Astrocyte of the cerebellum (primary cell): ENCODE measurements at regions not wholly inside any gene's neighbourhood (a gene's known extent, or its start where the extent isn't known, plus 50 kb on each side); places are given as distances from the start of the nearest gene placed in this dataset.
"Not testable (repeated sequence)": the region's sequence is repeated elsewhere in the genome, so short reads cannot be mapped to it uniquely, and the experiment has no call there.

ENCODE experiments used
- DNase-seq: peaks from one replicate; pipeline ENCODE4 v3.0.0-alpha.2; 2011; ENCODE audit warnings: low read depth
- H3K4me3 ChIP-seq: 2 replicates; pipeline ENCODE4 v1.5.1; 2011; ENCODE audit warnings: mild to moderate bottlenecking, low read depth, low read length, moderate library complexity
- CTCF ChIP-seq: IDR thresholded peaks from 2 replicates; pipeline ENCODE4 v1.5.1; 2012; ENCODE audit warnings: low read length, low read depth, moderate library complexity, mild to moderate bottlenecking; ENCODE audit errors: missing control alignments
- in situ Hi-C: cut with HindIII; loops from 2 replicates; pipeline ENCODE4 v1.10.0; 2017; ENCODE audit warnings: low sequenced_read_pairs

- DNase-seq = no peak
- no peak for TF ChIP-seq CTCF
These were observed 715.9 kb downstream of the SMARCA1 start for GRCh38 chrX:128807367-128807766.

GRCh38 chrX:128805236-128805635 lies 718.1 kb downstream of the SMARCA1 start:
- in situ Hi-C loops = no loop called here
- no peak overlapping the region for H3K4me3 ChIP-seq
- DNase-seq = no peak
- TF ChIP-seq CTCF = no peak

More at GRCh38 chrX:128807367-128807766, 715.9 kb downstream of the SMARCA1 start:
- in situ Hi-C loops = no loop called here
- no peak overlapping the region for H3K4me3 ChIP-seq

- DNase-seq = no peak
- in situ Hi-C loops = no loop called here
- H3K4me3 ChIP-seq = no peak overlapping the region
- no peak for TF ChIP-seq CTCF
These were observed 718.5 kb downstream of the SMARCA1 start for GRCh38 chrX:128804828-128805227.

GRCh38 chrX:128800138-128800537 lies 723.2 kb downstream of the SMARCA1 start:
- no peak for TF ChIP-seq CTCF
- H3K4me3 ChIP-seq = no peak overlapping the region
- in situ Hi-C loops = no loop called here
- no peak for DNase-seq

- H3K4me3 ChIP-seq, in situ Hi-C loops, DNase-seq: not testable (repeated sequence)
These were observed 730.9 kb upstream of the ACTRT1 start for GRCh38 chrX:128783139-128783538.

- no peak for TF ChIP-seq CTCF
- DNase-seq = no peak
- in situ Hi-C loops = no loop called here
- H3K4me3 ChIP-seq = no peak overlapping the region
These were observed 729.3 kb upstream of the ACTRT1 start for GRCh38 chrX:128781506-128781905.

GRCh38 chrX:128780934-128781333 lies 728.7 kb upstream of the ACTRT1 start:
- TF ChIP-seq CTCF = no peak
- in situ Hi-C loops = no loop called here
- H3K4me3 ChIP-seq = no peak overlapping the region
- DNase-seq = no peak
